Suprapubic skin (tissue), 4 donors: ENCODE measurements at regions not wholly inside any gene's neighbourhood (a gene's known extent, or its start where the extent isn't known, plus 50 kb on each side); places are given as distances from the start of the nearest gene placed in this dataset.

Experiments used
- CTCF ChIP-seq, 2 donors: fragments of 200-600 bp in 1 of 2; fragments of 450-650 bp in 1 of 2; sonication (generic) in 1 of 2; IDR thresholded peaks; one replicate each; pipeline ENCODE4 v1.5.1; 2016 to 2019; ENCODE audit warnings: antibody characterized with exemption in 2 of 2, mild to moderate bottlenecking in 1 of 2, moderate library complexity in 1 of 2
- POLR2A ChIP-seq, 2 donors: fragments of 450-650 bp; IDR thresholded peaks; one replicate each; pipeline ENCODE4 v1.6.1; 2017; ENCODE audit warnings: antibody characterized with exemption in 2 of 2, mild to moderate bottlenecking in 2 of 2, moderate library complexity in 2 of 2
- POLR2AphosphoS5 ChIP-seq, 3 donors: sonication (generic); formaldehyde crosslinking; IDR thresholded peaks; one replicate each; pipeline ENCODE4 v1.6.1; 2017; ENCODE audit warnings: antibody characterized with exemption in 3 of 3

GRCh38 chr1:215507119-215507518, 60.0 kb upstream of the KCTD3 start:
- TF ChIP-seq CTCF (IDR thresholded peaks at IDR 0.05) (no peak), POLR2AphosphoS5 (IDR thresholded peaks at IDR 0.05) (no peak), POLR2A (IDR thresholded peaks at IDR 0.05) (no peak)
